IMR-90 (cell line): ENCODE measurements at regions not wholly inside any gene's neighbourhood (a gene's known extent, or its start where the extent isn't known, plus 50 kb on each side); places are given as distances from the start of the nearest gene placed in this dataset.

ENCODE experiments used
- ATAC-seq: fragments of 200-7000 bp; cut with Tn5 transposase; 2 replicates; pipeline ENCODE4 v1.9.1; 2020; ENCODE audit warnings: low read depth, mild to moderate bottlenecking, moderate library complexity
- BruUV-seq: library from RNA; stranded (reverse); fragments of 400-500 nt; replicated peaks from 2 replicates; lab custom pipeline; 2021; lab: Mats Ljungman, UMichigan
- CTCF ChIA-PET: fragments of 300-600 bp; formaldehyde crosslinking; extraction: SDS; loops from one replicate; lab custom pipeline; 2021; ENCODE audit warnings: antibody characterized with exemption; lab: Yijun Ruan, JAX
- POLR2A ChIA-PET: fragments of 300-600 bp; sonication (Branson Sonifier 250); formaldehyde crosslinking; loops from one replicate; lab custom pipeline; 2022; ENCODE audit warnings: antibody characterized with exemption; ENCODE audit not compliant: unreplicated experiment; lab: Charles Lee
- DNase-seq: peaks from one replicate; pipeline ENCODE4 v3.0.0; 2013
- H2AFZ ChIP-seq: replicated peaks from 2 replicates; pipeline ENCODE3; 2013; ENCODE audit warnings: low read length, mild to moderate bottlenecking; ENCODE audit not compliant: poor library complexity
- H2AK5ac ChIP-seq: 2 replicates; pipeline ENCODE4 v1.6.1; 2013; ENCODE audit warnings: low read depth, low read length, inconsistent platforms
- H2AK9ac ChIP-seq: replicated peaks from 2 replicates; pipeline ENCODE3; 2013; ENCODE audit warnings: mild to moderate bottlenecking, low read depth, low read length, moderate library complexity; ENCODE audit not compliant: poor library complexity
- H2BK120ac ChIP-seq: 2 replicates; pipeline ENCODE4 v1.6.1; 2013; ENCODE audit warnings: low read depth, low read length, inconsistent platforms
- H2BK15ac ChIP-seq: 3 replicates; pipeline ENCODE4 v1.6.1; 2013; ENCODE audit warnings: low read depth, low read length, inconsistent platforms
- H2BK20ac ChIP-seq: 2 replicates; pipeline ENCODE4 v1.6.1; 2013; ENCODE audit warnings: low read depth, mild to moderate bottlenecking, inconsistent platforms, low read length, moderate library complexity
- H2BK5ac ChIP-seq: 2 replicates; pipeline ENCODE4 v1.6.1; 2013; ENCODE audit warnings: mild to moderate bottlenecking, low read depth, low read length, inconsistent platforms; ENCODE audit not compliant: poor library complexity, severe bottlenecking
- H3K14ac ChIP-seq: replicated peaks from 2 replicates; pipeline ENCODE4 v1.6.1; 2013; ENCODE audit warnings: low read depth, low read length, inconsistent platforms
- H3K18ac ChIP-seq: 2 replicates; pipeline ENCODE4 v1.6.1; 2013; ENCODE audit warnings: low read depth, low read length, control low read depth
- H3K23ac ChIP-seq: 2 replicates; pipeline ENCODE4 v1.6.1; 2013; ENCODE audit warnings: low read depth, low read length, inconsistent platforms
- H3K27ac ChIP-seq: 2 replicates; pipeline ENCODE4 v1.5.1; 2013; ENCODE audit warnings: mild to moderate bottlenecking, control low read depth, low read length; ENCODE audit not compliant: insufficient read depth
- H3K27me3 ChIP-seq: 2 replicates; pipeline ENCODE4 v1.6.1; 2013; ENCODE audit warnings: low read length; ENCODE audit not compliant: control insufficient read depth, insufficient read depth
- H3K36me3 ChIP-seq: 2 replicates; pipeline ENCODE4 v1.6.1; 2013; ENCODE audit warnings: low read length, mixed read lengths; ENCODE audit not compliant: control insufficient read depth, insufficient read depth
- H3K4ac ChIP-seq: 2 replicates; pipeline ENCODE4 v1.6.1; 2013; ENCODE audit warnings: low read depth, low read length, inconsistent platforms
- H3K4me1 ChIP-seq: 2 replicates; pipeline ENCODE4 v1.6.1; 2013; ENCODE audit warnings: low read length, mixed read lengths; ENCODE audit not compliant: control insufficient read depth, insufficient read depth
- H3K4me2 ChIP-seq: 2 replicates; pipeline ENCODE4 v1.6.1; 2013; ENCODE audit warnings: low read depth, mild to moderate bottlenecking, control low read depth, low read length, moderate library complexity
- H3K4me3 ChIP-seq: 2 replicates; pipeline ENCODE4 v1.5.1; 2013; ENCODE audit warnings: low read depth, mild to moderate bottlenecking, control low read depth, low read length, moderate library complexity; ENCODE audit not compliant: insufficient read depth
- H3K56ac ChIP-seq: 2 replicates; pipeline ENCODE4 v1.6.1; 2013; ENCODE audit warnings: low read length, inconsistent platforms; ENCODE audit not compliant: insufficient read depth; ENCODE audit errors: extremely low read depth
- H3K79me1 ChIP-seq, 2 experiments: 2 replicates each; pipeline ENCODE4 v1.6.1; 2013; ENCODE audit warnings: low read length in 2 of 2, inconsistent platforms in 1 of 2, low read depth in 1 of 2
- H3K9ac ChIP-seq: 2 replicates; pipeline ENCODE4 v1.6.1; 2013; ENCODE audit warnings: low read depth, low read length, control low read depth
- H3K9me1 ChIP-seq: 2 replicates; pipeline ENCODE4 v1.6.1; 2013; ENCODE audit warnings: low read length, inconsistent platforms; ENCODE audit not compliant: insufficient read depth
- H3K9me3 ChIP-seq: 2 replicates; pipeline ENCODE4 v1.6.1; 2013; ENCODE audit warnings: low read length; ENCODE audit not compliant: control insufficient read depth, insufficient read depth
- H4K20me1 ChIP-seq: 2 replicates; pipeline ENCODE4 v1.6.1; 2013; ENCODE audit warnings: low read length, inconsistent platforms; ENCODE audit not compliant: insufficient read depth
- H4K5ac ChIP-seq: 2 replicates; pipeline ENCODE4 v1.6.1; 2013; ENCODE audit warnings: mild to moderate bottlenecking, low read depth, low read length, control low read depth
- H4K8ac ChIP-seq, 2 experiments: 2 replicates each; pipeline ENCODE4 v1.6.1; 2013; ENCODE audit warnings: low read depth in 2 of 2, low read length in 2 of 2, control low read depth in 1 of 2, inconsistent platforms in 1 of 2
- H4K91ac ChIP-seq: 2 replicates; pipeline ENCODE4 v1.6.1; 2013; ENCODE audit warnings: low read depth, low read length, inconsistent platforms; ENCODE audit not compliant: insufficient read depth
- BHLHE40 ChIP-seq: fragments of 150-350 bp; IDR thresholded peaks from 2 replicates; pipeline ENCODE4 v1.6.1; 2016; ENCODE audit warnings: mild to moderate bottlenecking, low read depth, low read length
- CEBPB ChIP-seq: IDR thresholded peaks from 2 replicates; pipeline ENCODE4 v1.6.1; 2012; ENCODE audit warnings: low read depth, low read length, improper control_type of control experiment
- CHD1 ChIP-seq: IDR thresholded peaks from 2 replicates; pipeline ENCODE4 v1.6.1; 2012; ENCODE audit warnings: low read depth, low read length, improper control_type of control experiment
- CTCF ChIP-seq: conservative IDR thresholded peaks from 2 replicates; pipeline ENCODE4 v1.5.1; 2012; ENCODE audit warnings: mild to moderate bottlenecking, low read depth, low read length, improper control_type of control experiment
- ELK1 ChIP-seq: fragments of 150-350 bp; IDR thresholded peaks from 2 replicates; pipeline ENCODE4 v1.6.1; 2016; ENCODE audit warnings: low read depth, mild to moderate bottlenecking, low read length, moderate library complexity, borderline replicate concordance
- MAFK ChIP-seq: IDR thresholded peaks from 2 replicates; pipeline ENCODE4 v1.6.1; 2012; ENCODE audit warnings: low read depth, low read length, improper control_type of control experiment
- MAZ ChIP-seq: IDR thresholded peaks from 2 replicates; pipeline ENCODE4 v1.6.1; 2012; ENCODE audit warnings: low read depth, mild to moderate bottlenecking, low read length, improper control_type of control experiment, moderate library complexity, borderline replicate concordance
- MXI1 ChIP-seq: IDR thresholded peaks from 2 replicates; pipeline ENCODE4 v1.6.1; 2012; ENCODE audit warnings: low read depth, mild to moderate bottlenecking, low read length, moderate library complexity, borderline replicate concordance
- NFE2L2 ChIP-seq: fragments of 150-350 bp; IDR thresholded peaks from 2 replicates; pipeline ENCODE4 v1.6.1; 2016; ENCODE audit warnings: low read depth, mild to moderate bottlenecking, low read length
- POLR2A ChIP-seq: IDR thresholded peaks from 2 replicates; pipeline ENCODE4 v1.6.1; 2012; ENCODE audit warnings: mild to moderate bottlenecking, low read depth, low read length
- RAD21 ChIP-seq: IDR thresholded peaks from 2 replicates; pipeline ENCODE4 v1.6.1; 2012; ENCODE audit warnings: low read length, improper control_type of control experiment
- RCOR1 ChIP-seq: IDR thresholded peaks from 2 replicates; pipeline ENCODE4 v1.6.1; 2012; ENCODE audit warnings: mild to moderate bottlenecking, low read length, improper control_type of control experiment; ENCODE audit not compliant: insufficient replicate concordance
- RFX5 ChIP-seq: IDR thresholded peaks from 2 replicates; pipeline ENCODE4 v1.8.0; 2012; ENCODE audit warnings: low read depth, mild to moderate bottlenecking, low read length, moderate library complexity
- SMC3 ChIP-seq: fragments of 150-350 bp; IDR thresholded peaks from 2 replicates; pipeline ENCODE4 v1.6.1; 2016; ENCODE audit warnings: low read depth, mild to moderate bottlenecking, antibody characterized with exemption, low read length, moderate library complexity
- WGBS, 2 experiments: methylation state at CpG; one replicate each; pipeline versions ENCODE4 v1.1.5 to v1.1.7; 2013; ENCODE audit warnings: missing lambda C conversion rate in 2 of 2; ENCODE audit not compliant: insufficient read length in 1 of 2; ENCODE audit errors: extremely low coverage in 2 of 2; 5-methylcytosine and 5-hydroxymethylcytosine counted together
- dilution Hi-C: fragments of 300-500 bp; cut with HindIII; formaldehyde crosslinking; loops from one replicate; pipeline ENCODE4 v1.14.3; 2018; ENCODE audit warnings: low sequenced_read_pairs; ENCODE audit not compliant: unreplicated experiment
- in situ Hi-C: fragments of 300-500 bp; cut with MboI; formaldehyde crosslinking; loops from 3 replicates; pipeline ENCODE4 v1.14.3; 2019; ENCODE audit warnings: low sequenced_read_pairs, inconsistent platforms, mixed read lengths
- intact Hi-C: fragments of 100-400 bp; cut with micrococcal nuclease; formaldehyde crosslinking; loops from 2 replicates; pipeline ENCODE4 v1.10.0; 2022
- TF ChIP-seq, protein P1 (sequence below): fragments of 150-350 bp; IDR thresholded peaks from 2 replicates; pipeline ENCODE4 v1.6.1; 2017; ENCODE audit warnings: mild to moderate bottlenecking, antibody characterized with exemption, low read length, low read depth

DNA sequence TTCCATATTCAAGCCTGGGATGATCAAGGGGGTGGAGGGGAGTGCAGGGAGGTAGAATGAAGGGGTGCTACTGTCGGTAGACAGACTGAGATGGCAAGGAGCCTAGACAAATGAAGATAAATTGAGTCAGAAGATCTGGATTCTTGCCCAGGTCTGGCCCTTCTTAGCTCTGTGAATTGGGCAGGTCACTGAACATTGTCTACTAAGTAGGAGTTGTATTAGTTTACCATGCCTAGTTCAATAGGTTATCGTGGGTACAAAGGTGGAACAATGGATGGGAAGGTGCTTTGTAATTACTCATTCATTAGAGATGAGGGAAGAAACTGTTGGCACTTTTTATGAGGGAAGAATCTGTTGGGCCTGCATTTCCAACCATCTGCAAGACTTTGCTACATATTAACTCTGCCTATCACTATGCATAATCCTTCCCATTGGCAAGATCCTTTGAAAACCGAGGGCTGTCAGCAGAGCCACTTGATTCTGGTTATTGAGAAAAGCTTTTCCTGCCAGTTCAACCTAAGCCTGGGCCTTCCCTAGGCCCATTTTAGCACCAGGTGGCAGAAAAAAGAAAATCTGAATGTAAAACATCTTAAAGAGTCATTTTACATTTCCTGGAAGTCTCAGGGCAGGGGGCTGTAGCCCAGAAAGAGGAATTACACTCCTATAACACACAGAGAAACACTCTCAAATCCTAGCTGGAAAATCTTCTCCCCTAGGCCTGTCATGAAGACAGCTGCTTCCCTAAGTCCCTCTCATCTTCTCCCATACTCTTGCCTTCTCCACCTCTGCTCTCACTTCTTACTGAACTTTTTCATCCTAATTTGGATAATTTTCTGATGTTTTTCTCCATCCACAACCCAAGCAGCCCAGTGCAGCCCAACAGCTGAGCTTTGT lies 103.5 kb downstream of the CD24 start:
- Histone ChIP-seq H2BK120ac (no peak overlapping the region), H2BK15ac (no peak overlapping the region), H3K4me1 (no peaks in the 10 kb centered on the region), H4K91ac (no peak overlapping the region), H3K4me2 (no peak overlapping the region), H2AK9ac (no peak overlapping the region), H3K4me3 (no peak overlapping the region), H3K4ac (no peak overlapping the region), H3K27ac (no peak overlapping the region), H3K36me3 (no peaks in the 10 kb centered on the region), H3K9me3 (no peaks in the 10 kb centered on the region), H2BK5ac (no peak overlapping the region), H4K20me1 (no peaks in the 10 kb centered on the region), H3K23ac (no peak overlapping the region), H3K18ac (no peak overlapping the region), H4K5ac (no peak overlapping the region), H4K8ac (no peak overlapping the region), H2AFZ (no peak overlapping the region), H3K14ac (no peak overlapping the region), H2BK20ac (no peak overlapping the region), H3K79me1 (no peaks in the 10 kb centered on the region), H3K9ac (no peak overlapping the region), H3K27me3 (no peaks in the 10 kb centered on the region), H2AK5ac (no peak overlapping the region), H3K56ac (no peak overlapping the region), H3K9me1 (no peaks in the 10 kb centered on the region)
- dilution Hi-C loops = no loop called here
- ChIA-PET POLR2A (no interaction called here), CTCF (interaction anchor here (0.6 kb wide), 1 partner anchor 63 kb away, joined by 3 read pairs; no protein-coding TSS in a partner anchor)
- ATAC-seq (no peak), DNase-seq (no peak)
- in situ Hi-C loops = no loop called here
- no TSS peak for BruUV-seq
- 0% methylated on average over 1 of the region's 3 CpGs; no CpG with 5 or more reads in 1 of the 2 experiments for WGBS, 2 experiments
- intact Hi-C loops = no loop called here
- no peak for TF ChIP-seq RCOR1
- TF ChIP-seq SMC3 = no peak
- no peak for TF ChIP-seq CTCF
- no peak for TF ChIP-seq NFE2L2
- no peak for TF ChIP-seq MXI1
- TF ChIP-seq POLR2A = no peak
- TF ChIP-seq BHLHE40 = no peak
- TF ChIP-seq, protein P1, sequence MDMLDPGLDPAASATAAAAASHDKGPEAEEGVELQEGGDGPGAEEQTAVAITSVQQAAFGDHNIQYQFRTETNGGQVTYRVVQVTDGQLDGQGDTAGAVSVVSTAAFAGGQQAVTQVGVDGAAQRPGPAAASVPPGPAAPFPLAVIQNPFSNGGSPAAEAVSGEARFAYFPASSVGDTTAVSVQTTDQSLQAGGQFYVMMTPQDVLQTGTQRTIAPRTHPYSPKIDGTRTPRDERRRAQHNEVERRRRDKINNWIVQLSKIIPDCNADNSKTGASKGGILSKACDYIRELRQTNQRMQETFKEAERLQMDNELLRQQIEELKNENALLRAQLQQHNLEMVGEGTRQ = no peak
- TF ChIP-seq CEBPB = no peak
- TF ChIP-seq MAFK = no peak
- TF ChIP-seq MAZ = no peak
- TF ChIP-seq RAD21 = no peak
- TF ChIP-seq RFX5 = no peak
- TF ChIP-seq CHD1 = no peak
- no peak for TF ChIP-seq ELK1
